ENCODE measurements at regions not wholly inside any gene's neighbourhood (a gene's known extent, or its start where the extent isn't known, plus 50 kb on each side); places are given as distances from the start of the nearest gene placed in this dataset.

- H3K9me3 ChIP-seq, result no peaks in the 10 kb centered on the region
- no peak for TF ChIP-seq POLR2A (IDR thresholded peaks at IDR 0.05)
- no peak for TF ChIP-seq CTCF (IDR thresholded peaks at IDR 0.05)
- H3K4me1 ChIP-seq, result no peaks in the 10 kb centered on the region
- no peaks in the 10 kb centered on the region for H3K36me3 ChIP-seq
- no peaks in the 10 kb centered on the region for H3K27me3 ChIP-seq
- H3K27ac ChIP-seq, result no peak overlapping the region
- no peak for DNase-seq
- no peak overlapping the region for H3K4me3 ChIP-seq
Observed at GRCh38 chr1:115233598-115233997, 104.5 kb downstream of the NGF start.

- Histone ChIP-seq H3K27me3 (no peaks in the 10 kb centered on the region), H3K9me3 (no peaks in the 10 kb centered on the region), H3K27ac (no peak overlapping the region), H3K4me3 (peak overlapping the region in 2 of 4 donors; percentile 2 to 44), H3K4me1 (no peaks in the 10 kb centered on the region), H3K36me3 (no peaks in the 10 kb centered on the region)
- TF ChIP-seq POLR2A (IDR thresholded peaks at IDR 0.05), result no peak
- no peak for TF ChIP-seq CTCF (IDR thresholded peaks at IDR 0.05)
- no peak for DNase-seq
Observed at GRCh38 chr1:115230281-115230680, 107.8 kb downstream of the NGF start.

- Histone ChIP-seq H3K4me3 (peak overlapping the region in 2 of 4 donors; percentile 27 to 44), H3K27ac (peak overlapping the region in 1 of 4 donors; percentile 37)
Observed at GRCh38 chr1:115229016-115229415, 109.0 kb downstream of the NGF start.

GRCh38 chr1:115228191-115228590 is 109.9 kb downstream of the NGF start:
- H3K4me3 ChIP-seq, result no peak overlapping the region
- H3K27me3 ChIP-seq, result no peaks in the 10 kb centered on the region
- H3K27ac ChIP-seq, result no peak overlapping the region

More at GRCh38 chr1:115229016-115229415, 109.0 kb downstream of the NGF start:
- H3K9me3 ChIP-seq, result no peaks in the 10 kb centered on the region
- no peaks in the 10 kb centered on the region for H3K4me1 ChIP-seq
- no peaks in the 10 kb centered on the region for H3K36me3 ChIP-seq
- no peak for DNase-seq
- H3K27me3 ChIP-seq, result no peaks in the 10 kb centered on the region
- TF ChIP-seq CTCF (IDR thresholded peaks at IDR 0.05) (no peak), POLR2A (IDR thresholded peaks at IDR 0.05) (no peak)

GRCh38 chr1:115227346-115228082 is 110.5 kb downstream of the NGF start:
- DNase-seq, result no peak
- H3K27ac ChIP-seq, result no peak overlapping the region
- TF ChIP-seq CTCF (IDR thresholded peaks at IDR 0.05) (no peak), POLR2A (IDR thresholded peaks at IDR 0.05) (no peak)

More at GRCh38 chr1:115228191-115228590, 109.9 kb downstream of the NGF start:
- Histone ChIP-seq H3K36me3 (no peaks in the 10 kb centered on the region), H3K9me3 (no peaks in the 10 kb centered on the region), H3K4me1 (no peaks in the 10 kb centered on the region)
- no peak for DNase-seq
- TF ChIP-seq CTCF (IDR thresholded peaks at IDR 0.05), result no peak
- no peak for TF ChIP-seq POLR2A (IDR thresholded peaks at IDR 0.05)

More at GRCh38 chr1:115227346-115228082, 110.5 kb downstream of the NGF start:
- no peaks in the 10 kb centered on the region for H3K9me3 ChIP-seq
- no peaks in the 10 kb centered on the region for H3K4me1 ChIP-seq
- H3K36me3 ChIP-seq, result no peaks in the 10 kb centered on the region
- no peak overlapping the region for H3K4me3 ChIP-seq
- no peaks in the 10 kb centered on the region for H3K27me3 ChIP-seq

Measured in Peyer's patch (tissue), 4 donors.